ENCODE measurements at regions not wholly inside any gene's neighbourhood (a gene's known extent, or its start where the extent isn't known, plus 50 kb on each side); places are given as distances from the start of the nearest gene placed in this dataset.

GRCh38 chr4:135032670-135033069, 831.1 kb upstream of the PABPC4L start:
- no peak overlapping the region for H3K9ac ChIP-seq (replicated peaks; ENCODE audit: extremely low read depth, insufficient read depth, low read length)
- H4K20me1 ChIP-seq (replicated peaks; ENCODE audit: control insufficient read depth, extremely low read depth, insufficient read depth, low read length): no peaks in the 10 kb centered on the region
- H2AFZ ChIP-seq (ENCODE audit: low read depth, low read length): no peak overlapping the region
- no peaks in the 10 kb centered on the region for H3K9me1 ChIP-seq (replicated peaks; ENCODE audit: control insufficient read depth, extremely low read depth, insufficient read depth, low read length)
- FAIRE-seq (no peak), DNase-seq (ENCODE audit: low read depth, low spot score) (no peak)
- H3K27ac ChIP-seq (ENCODE audit: insufficient read depth, low read depth, low read length): no peak overlapping the region
- ChIA-PET POLR2A (no interaction called here), CTCF (no interaction called here)
- H3K9me3 ChIP-seq (replicated peaks; ENCODE audit: control insufficient read depth, insufficient read depth, low read length): no peaks in the 10 kb centered on the region
- no TSS peak for BruUV-seq (replicated peaks)
- no peak overlapping the region for H3K4me3 ChIP-seq (replicated peaks in 1 of 3; ENCODE audit: insufficient read depth in 1 of 3, low read depth in 1 of 3, low read length in 3 of 3)
- H3K36me3 ChIP-seq (ENCODE audit: control insufficient read depth in 2 of 2, extremely low read depth in 1 of 2, insufficient read depth in 2 of 2, low read length in 2 of 2): no peaks in the 10 kb centered on the region
- TF ChIP-seq GATA2 (IDR thresholded peaks at IDR 0.05; ENCODE audit: insufficient read depth, insufficient read length, low read depth, low read length): no peak
- no peak for TF ChIP-seq FOS (IDR thresholded peaks at IDR 0.05; ENCODE audit: borderline replicate concordance, insufficient read depth, low read length)
- TF ChIP-seq POLR2A (IDR thresholded peaks at IDR 0.05; ENCODE audit: low read depth, low read length): no peak
- no peak for TF ChIP-seq JUN (IDR thresholded peaks at IDR 0.05; ENCODE audit: borderline replicate concordance, insufficient read depth, insufficient read length, low read depth)
- no peak for TF ChIP-seq EZH2 (IDR thresholded peaks at IDR 0.05; ENCODE audit: borderline replicate concordance, low read depth, low read length, severe bottlenecking)
- no peak for TF ChIP-seq CTCF (IDR thresholded peaks at IDR 0.05; ENCODE audit: extremely low read depth in 1 of 2, insufficient read depth in 1 of 2, low read depth in 1 of 2, low read length in 2 of 2)
- TF ChIP-seq MAX (IDR thresholded peaks at IDR 0.05; ENCODE audit: insufficient read depth, insufficient read length): no peak
- no peaks in the 10 kb centered on the region for H3K4me1 ChIP-seq (ENCODE audit: control insufficient read depth, extremely low read depth, insufficient read depth, low read length)
- no peak overlapping the region for H3K4me2 ChIP-seq (ENCODE audit: insufficient read depth, low read length)
- H3K79me2 ChIP-seq (ENCODE audit: control insufficient read depth, insufficient read depth, low read length): no peaks in the 10 kb centered on the region
- intact Hi-C loops (cut with micrococcal nuclease) (no loop called here), dilution Hi-C loops (cut with MboI; ENCODE audit: extremely low pct_ligation_motif_present, low sequenced_read_pairs) (no loop called here)
- no peaks in the 10 kb centered on the region for H3K27me3 ChIP-seq (ENCODE audit: control insufficient read depth in 2 of 2, insufficient read depth in 2 of 2, low read length in 2 of 2)
